HCT116 (cell line): ENCODE measurements at regions not wholly inside any gene's neighbourhood (a gene's known extent, or its start where the extent isn't known, plus 50 kb on each side); places are given as distances from the start of the nearest gene placed in this dataset.

Experiments used
- ATAC-seq: fragments of 200-7000 bp; cut with Tn5 transposase; 2 replicates; pipeline ENCODE4 v1.9.1; 2020; ENCODE audit warnings: mild to moderate bottlenecking, moderate library complexity
- BruUV-seq: library from RNA; stranded (reverse); fragments of 400-500 nt; replicated peaks from 2 replicates; lab custom pipeline; 2021; lab: Mats Ljungman, UMichigan
- CTCF ChIA-PET: fragments of 300-600 bp; sonication (Branson Sonifier 250); formaldehyde crosslinking; loops from one replicate; lab custom pipeline; 2021; ENCODE audit warnings: antibody characterized with exemption; lab: Charles Lee
- POLR2A ChIA-PET: fragments of 300-600, 350-600 bp; sonication (Branson Sonifier 250); formaldehyde crosslinking; loops from one replicate; lab custom pipeline; 2021; ENCODE audit warnings: antibody characterized with exemption; lab: Charles Lee
- RAD21 ChIA-PET, 2 experiments: fragments of 300-600 bp; sonication (Branson Sonifier 250); formaldehyde crosslinking; loops; one replicate each; lab custom pipeline; 2023; ENCODE audit warnings: low total read pairs in 2 of 2; ENCODE audit not compliant: uncharacterized antibody in 2 of 2, unreplicated experiment in 2 of 2, low non-redundant PET in 1 of 2; lab: Charles Lee
- DNase-seq: peaks from one replicate; pipeline ENCODE4 v3.0.0-alpha.2; 2010; ENCODE audit warnings: low read depth, low spot score
- H2AFZ ChIP-seq: fragments of 200-600 bp; shearing (Covaris generic), sonication (generic); 2 replicates; pipeline ENCODE4 v1.6.1; 2017; ENCODE audit warnings: low read depth, mixed run types, mixed read lengths, antibody characterized with exemption, low read length; ENCODE audit not compliant: poor library complexity, severe bottlenecking
- H3K27ac ChIP-seq: 2 replicates; pipeline ENCODE4 v1.5.1; 2012; ENCODE audit warnings: low read depth, low read length
- H3K27me3 ChIP-seq: fragments of 200-600 bp; sonication (generic); 2 replicates; pipeline ENCODE4 v1.6.1; 2016; ENCODE audit warnings: mixed run types, low read length, mixed read lengths; ENCODE audit not compliant: insufficient read depth
- H3K36me3 ChIP-seq, 2 experiments: fragments of 200-500 bp in 1 of 2; fragments of 200-600 bp in 1 of 2; sonication (Bioruptor generic) in 1 of 2; sonication (generic) in 1 of 2; 2 replicates each; pipeline versions ENCODE4 v1.5.1 to v1.6.1; 2014 to 2016; ENCODE audit warnings: low read length in 2 of 2, inconsistent platforms in 1 of 2, mixed read lengths in 1 of 2, mixed run types in 1 of 2; ENCODE audit not compliant: insufficient read depth in 2 of 2, control insufficient read depth in 1 of 2
- H3K4me1 ChIP-seq, 2 experiments: fragments of 200-600 bp in 1 of 2; sonication (generic) in 1 of 2; 2 replicates each; pipeline versions ENCODE4 v1.5.1 to v1.6.1; 2012 to 2017; ENCODE audit warnings: low read length in 2 of 2, inconsistent platforms in 1 of 2, mild to moderate bottlenecking in 1 of 2, mixed read lengths in 1 of 2, mixed run types in 1 of 2, moderate library complexity in 1 of 2; ENCODE audit not compliant: insufficient read depth in 2 of 2, control insufficient read depth in 1 of 2
- H3K4me2 ChIP-seq: fragments of 200-600 bp; sonication (generic); 2 replicates; pipeline ENCODE4 v1.6.1; 2017; ENCODE audit warnings: mixed run types, low read length, mixed read lengths
- H3K4me3 ChIP-seq, 2 experiments: fragments of 200-600 bp in 1 of 2; sonication (generic) in 1 of 2; replicated peaks in 1 of 2; 2 replicates each; pipeline ENCODE4 v1.5.1; 2011 to 2016; ENCODE audit warnings: low read length in 2 of 2, control low read depth in 1 of 2, low read depth in 1 of 2, mild to moderate bottlenecking in 1 of 2, mixed read lengths in 1 of 2, mixed run types in 1 of 2
- H3K79me2 ChIP-seq: fragments of 200-600 bp; sonication (generic); 2 replicates; pipeline ENCODE4 v1.6.1; 2017; ENCODE audit warnings: mild to moderate bottlenecking, mixed run types, low read length, moderate library complexity, mixed read lengths; ENCODE audit not compliant: insufficient read depth
- H3K9ac ChIP-seq: fragments of 200-600 bp; sonication (generic); 2 replicates; pipeline ENCODE4 v1.6.1; 2016; ENCODE audit warnings: low read length, mixed read lengths
- H3K9me2 ChIP-seq: fragments of 200-600 bp; sonication (generic), shearing (Covaris generic); 2 replicates; pipeline ENCODE4 v1.6.1; 2017; ENCODE audit warnings: mixed run types, mild to moderate bottlenecking, moderate library complexity; ENCODE audit not compliant: insufficient read depth
- H3K9me3 ChIP-seq, 2 experiments: fragments of 200-500 bp in 1 of 2; fragments of 200-600 bp in 1 of 2; sonication (Bioruptor generic) in 1 of 2; sonication (generic) in 1 of 2; 2 replicates each; pipeline ENCODE4 v1.6.1; 2014 to 2017; ENCODE audit warnings: low read length in 2 of 2, mixed read lengths in 2 of 2, inconsistent platforms in 1 of 2, low read depth in 1 of 2, mild to moderate bottlenecking in 1 of 2, mixed run types in 1 of 2, moderate library complexity in 1 of 2; ENCODE audit not compliant: control insufficient read depth in 1 of 2, insufficient read depth in 1 of 2
- H4K20me1 ChIP-seq: fragments of 200-600 bp; sonication (generic), shearing (Covaris generic); 2 replicates; pipeline ENCODE4 v1.6.1; 2017; ENCODE audit warnings: mixed run types, mild to moderate bottlenecking, moderate library complexity; ENCODE audit not compliant: insufficient read depth
- CEBPB ChIP-seq: IDR thresholded peaks from 2 replicates; pipeline ENCODE4 v1.6.1; 2012; ENCODE audit warnings: low read depth
- CTCF ChIP-seq, 3 experiments: fragments of 200-600 bp in 1 of 3; sonication (generic) in 1 of 3; IDR thresholded peaks in 2 of 3; conservative IDR thresholded peaks in 1 of 3; 2 replicates each; pipeline ENCODE4 v1.5.1; 2012 to 2017; ENCODE audit warnings: low read depth in 2 of 3, low read length in 2 of 3, antibody characterized with exemption in 1 of 3, borderline replicate concordance in 1 of 3, control low read depth in 1 of 3, mild to moderate bottlenecking in 1 of 3, mixed read lengths in 1 of 3, mixed run types in 1 of 3, moderate library complexity in 1 of 3; ENCODE audit not compliant: insufficient read depth in 1 of 3
- ELF1 ChIP-seq: IDR thresholded peaks from 2 replicates; pipeline ENCODE4 v1.6.1; 2012; ENCODE audit warnings: low read depth, borderline replicate concordance
- EZH2phosphoT487 ChIP-seq: fragments of 200-600 bp; IDR thresholded peaks from 2 replicates; pipeline ENCODE4 v1.6.1; 2018; ENCODE audit warnings: antibody characterized with exemption, borderline replicate concordance
- FOSL1 ChIP-seq: IDR thresholded peaks from 2 replicates; pipeline ENCODE4 v1.6.1; 2012; ENCODE audit warnings: low read depth
- MAX ChIP-seq: IDR thresholded peaks from 2 replicates; pipeline ENCODE4 v1.6.1; 2012
- POLR2AphosphoS5 ChIP-seq: IDR thresholded peaks from 2 replicates; pipeline ENCODE4 v1.6.1; 2011; ENCODE audit warnings: mild to moderate bottlenecking, low read depth, low read length, moderate library complexity
- RAD21 ChIP-seq: IDR thresholded peaks from 2 replicates; pipeline ENCODE4 v1.6.1; 2012; ENCODE audit warnings: low read depth, mild to moderate bottlenecking
- SIN3A ChIP-seq: IDR thresholded peaks from 2 replicates; pipeline ENCODE4 v1.6.1; 2012; ENCODE audit warnings: low read depth
- SP1 ChIP-seq: IDR thresholded peaks from 2 replicates; pipeline ENCODE4 v1.6.1; 2012; ENCODE audit warnings: low read depth
- SRF ChIP-seq: IDR thresholded peaks from 2 replicates; pipeline ENCODE4 v1.6.1; 2012; ENCODE audit warnings: low read depth
- TCF7L2 ChIP-seq: IDR thresholded peaks from 2 replicates; pipeline ENCODE4 v1.7.0; 2011; ENCODE audit warnings: borderline replicate concordance, inconsistent platforms; ENCODE audit not compliant: insufficient read depth, insufficient read length; ENCODE audit errors: extremely low read depth
- YY1 ChIP-seq: IDR thresholded peaks from 2 replicates; pipeline ENCODE4 v1.6.1; 2011; ENCODE audit warnings: low read length, low read depth, moderate library complexity, mild to moderate bottlenecking; ENCODE audit not compliant: insufficient replicate concordance; ENCODE audit errors: extremely low read depth
- ZFX ChIP-seq: fragments of 450-650 bp; IDR thresholded peaks from 2 replicates; pipeline ENCODE4 v1.6.1; 2017
- ZNF274 ChIP-seq: fragments of 200-500 bp; sonication (Bioruptor generic); IDR thresholded peaks from 2 replicates; pipeline ENCODE4 v1.6.1; 2014; ENCODE audit warnings: mild to moderate bottlenecking, low read depth, low read length, inconsistent platforms
- intact Hi-C: fragments of 100-400 bp; cut with micrococcal nuclease; formaldehyde crosslinking; loops from 2 replicates; pipeline ENCODE4 v1.10.0; 2022

- H3K9me2 ChIP-seq, result no peaks in the 10 kb centered on the region
- no peak for ATAC-seq
- ChIA-PET POLR2A (no interaction called here), RAD21 (no interaction called here), CTCF (no interaction called here)
- BruUV-seq, result no TSS peak
- no peak overlapping the region for H3K4me3 ChIP-seq
- no peak overlapping the region for H3K4me2 ChIP-seq
- no peak overlapping the region for H3K27ac ChIP-seq
- H3K36me3 ChIP-seq, result no peaks in the 10 kb centered on the region
- no peak overlapping the region for H3K9ac ChIP-seq
- H4K20me1 ChIP-seq, result no peaks in the 10 kb centered on the region
- DNase-seq, result no peak
- no peaks in the 10 kb centered on the region for H3K27me3 ChIP-seq
- intact Hi-C loops, result no loop called here
- H2AFZ ChIP-seq, result no peak overlapping the region
- no peaks in the 10 kb centered on the region for H3K4me1 ChIP-seq
- no peaks in the 10 kb centered on the region for H3K79me2 ChIP-seq
- no peak for TF ChIP-seq RAD21
- TF ChIP-seq YY1, result no peak
- no peak for TF ChIP-seq ELF1
- no peak for TF ChIP-seq ZNF274
- no peak for TF ChIP-seq FOSL1
- no peak for TF ChIP-seq SIN3A
- no peak for TF ChIP-seq EZH2phosphoT487
- TF ChIP-seq POLR2AphosphoS5, result no peak
- TF ChIP-seq TCF7L2, result no peak
- TF ChIP-seq, all 23 proteins: peak for 0
- no peaks in the 10 kb centered on the region for H3K9me3 ChIP-seq
These were observed 74.8 kb upstream of the FOXN3 start for GRCh38 chr14:89491711-89492381.

GRCh38 chr14:89490466-89490865 lies 73.4 kb upstream of the FOXN3 start:
- intact Hi-C loops, result no loop called here
- ATAC-seq, result no peak
- no peak overlapping the region for H3K27ac ChIP-seq
- TF ChIP-seq POLR2AphosphoS5 (no peak), SRF (no peak), ZNF274 (no peak), CTCF (IDR thresholded peaks at IDR 0.05 in 2 of 3, conservative IDR thresholded peaks at IDR 0.05 in 1 of 3; ENCODE audit: borderline replicate concordance in 1 of 3, insufficient read depth in 1 of 3, low read depth in 2 of 3, low read length in 2 of 3) (no peak), SP1 (no peak), TCF7L2 (no peak), ELF1 (no peak), CEBPB (no peak), MAX (no peak), SIN3A (no peak), ZFX (no peak)

More at GRCh38 chr14:89490466-89490865, 73.4 kb upstream of the FOXN3 start:
- Histone ChIP-seq H3K9me2 (no peaks in the 10 kb centered on the region), H3K4me2 (no peak overlapping the region), H3K27me3 (no peaks in the 10 kb centered on the region), H3K79me2 (no peaks in the 10 kb centered on the region), H2AFZ (no peak overlapping the region), H3K4me3 (no peak overlapping the region), H4K20me1 (no peaks in the 10 kb centered on the region), H3K36me3 (no peaks in the 10 kb centered on the region), H3K9me3 (no peaks in the 10 kb centered on the region), H3K4me1 (no peaks in the 10 kb centered on the region), H3K9ac (no peak overlapping the region)
- CTCF ChIA-PET, result no interaction called here
- DNase-seq, result no peak
- no TSS peak for BruUV-seq
- POLR2A ChIA-PET, result no interaction called here
- RAD21 ChIA-PET, result no interaction called here
